ENCODE measurements at regions not wholly inside any gene's neighbourhood (a gene's known extent, or its start where the extent isn't known, plus 50 kb on each side); places are given as distances from the start of the nearest gene placed in this dataset.
"Not testable (repeated sequence)": the region's sequence is repeated elsewhere in the genome, so short reads cannot be mapped to it uniquely, and the experiment has no call there.

- not testable (repeated sequence) for H3K79me2 ChIP-seq (ENCODE audit: control insufficient read depth, insufficient read depth, low read length); H4K20me1 ChIP-seq (ENCODE audit: control insufficient read depth, extremely low read depth, insufficient read depth, low read length); H3K4me3 ChIP-seq (replicated peaks in 1 of 4; ENCODE audit: control extremely low read depth in 1 of 4, insufficient read depth in 1 of 4, low read depth in 3 of 4, low read length in 4 of 4); H3K9ac ChIP-seq (ENCODE audit: insufficient read depth, low read length); DNase-seq (ENCODE audit: low read depth in 2 of 2); H2AFZ ChIP-seq (ENCODE audit: low read length); H3K4me1 ChIP-seq (ENCODE audit: control insufficient read depth, extremely low read depth, insufficient read depth, low read length); H3K4me2 ChIP-seq (ENCODE audit: extremely low read depth, insufficient read depth, low read length); H3K27me3 ChIP-seq (ENCODE audit: control insufficient read depth, insufficient read depth, low read length); H3K36me3 ChIP-seq (ENCODE audit: control insufficient read depth, insufficient read depth, low read length); H3K27ac ChIP-seq (ENCODE audit: insufficient read depth, low read length); H3K9me3 ChIP-seq (ENCODE audit: control insufficient read depth, insufficient read depth, low read depth, low read length)
Measured at GRCh38 chr3:75607996-75608395, 56.1 kb upstream of the FRG2C start.

GRCh38 chr3:75609598-75609997 lies 54.5 kb upstream of the FRG2C start:
- H3K4me1 ChIP-seq (ENCODE audit: control insufficient read depth, extremely low read depth, insufficient read depth, low read length); H3K27ac ChIP-seq (ENCODE audit: insufficient read depth, low read length); H3K4me3 ChIP-seq (replicated peaks in 1 of 4; ENCODE audit: control extremely low read depth in 1 of 4, insufficient read depth in 1 of 4, low read depth in 3 of 4, low read length in 4 of 4); H2AFZ ChIP-seq (ENCODE audit: low read length); H3K27me3 ChIP-seq (ENCODE audit: control insufficient read depth, insufficient read depth, low read length); H3K79me2 ChIP-seq (ENCODE audit: control insufficient read depth, insufficient read depth, low read length); DNase-seq (ENCODE audit: low read depth in 2 of 2); H3K9ac ChIP-seq (ENCODE audit: insufficient read depth, low read length); H3K9me3 ChIP-seq (ENCODE audit: control insufficient read depth, insufficient read depth, low read depth, low read length); H3K4me2 ChIP-seq (ENCODE audit: extremely low read depth, insufficient read depth, low read length); H3K36me3 ChIP-seq (ENCODE audit: control insufficient read depth, insufficient read depth, low read length); H4K20me1 ChIP-seq (ENCODE audit: control insufficient read depth, extremely low read depth, insufficient read depth, low read length): not testable (repeated sequence)

- TF ChIP-seq EZH2 (IDR thresholded peaks at IDR 0.05; ENCODE audit: low read length, missing control alignments) (no peak), CTCF (conservative IDR thresholded peaks at IDR 0.05 in 1 of 2, IDR thresholded peaks at IDR 0.05 in 1 of 2; ENCODE audit: low read depth in 1 of 2, low read length in 2 of 2) (no peak)
- Histone ChIP-seq H3K9me3 (ENCODE audit: control insufficient read depth, insufficient read depth, low read depth, low read length) (no peaks in the 10 kb centered on the region), H4K20me1 (ENCODE audit: control insufficient read depth, extremely low read depth, insufficient read depth, low read length) (no peaks in the 10 kb centered on the region), H3K4me3 (replicated peaks in 1 of 4; ENCODE audit: control extremely low read depth in 1 of 4, insufficient read depth in 1 of 4, low read depth in 3 of 4, low read length in 4 of 4) (no peak overlapping the region), H3K27ac (ENCODE audit: insufficient read depth, low read length) (no peak overlapping the region), H3K27me3 (ENCODE audit: control insufficient read depth, insufficient read depth, low read length) (no peaks in the 10 kb centered on the region), H2AFZ (ENCODE audit: low read length) (no peak overlapping the region), H3K9ac (ENCODE audit: insufficient read depth, low read length) (no peak overlapping the region), H3K4me1 (ENCODE audit: control insufficient read depth, extremely low read depth, insufficient read depth, low read length) (no peaks in the 10 kb centered on the region), H3K36me3 (ENCODE audit: control insufficient read depth, insufficient read depth, low read length) (no peaks in the 10 kb centered on the region), H3K79me2 (ENCODE audit: control insufficient read depth, insufficient read depth, low read length) (no peaks in the 10 kb centered on the region), H3K4me2 (ENCODE audit: extremely low read depth, insufficient read depth, low read length) (no peak overlapping the region)
- no peak for DNase-seq (ENCODE audit: low read depth in 2 of 2)
Measured at GRCh38 chr3:75610773-75611172, 53.4 kb upstream of the FRG2C start.

- not testable (repeated sequence) for H3K9me3 ChIP-seq (ENCODE audit: control insufficient read depth, insufficient read depth, low read depth, low read length)
Measured at GRCh38 chr3:75611724-75612460, 52.2 kb upstream of the FRG2C start.

More at GRCh38 chr3:75611724-75612460, 52.2 kb upstream of the FRG2C start:
- DNase-seq (ENCODE audit: low read depth in 2 of 2); H3K36me3 ChIP-seq (ENCODE audit: control insufficient read depth, insufficient read depth, low read length); H3K27ac ChIP-seq (ENCODE audit: insufficient read depth, low read length); H3K27me3 ChIP-seq (ENCODE audit: control insufficient read depth, insufficient read depth, low read length); H3K4me3 ChIP-seq (replicated peaks in 1 of 4; ENCODE audit: control extremely low read depth in 1 of 4, insufficient read depth in 1 of 4, low read depth in 3 of 4, low read length in 4 of 4); H3K79me2 ChIP-seq (ENCODE audit: control insufficient read depth, insufficient read depth, low read length); H3K4me2 ChIP-seq (ENCODE audit: extremely low read depth, insufficient read depth, low read length); H4K20me1 ChIP-seq (ENCODE audit: control insufficient read depth, extremely low read depth, insufficient read depth, low read length); H3K9ac ChIP-seq (ENCODE audit: insufficient read depth, low read length); H2AFZ ChIP-seq (ENCODE audit: low read length); H3K4me1 ChIP-seq (ENCODE audit: control insufficient read depth, extremely low read depth, insufficient read depth, low read length): not testable (repeated sequence)

All from fibroblast of lung (primary cell).